Thymus (tissue), 11 donors: ENCODE measurements at regions not wholly inside any gene's neighbourhood (a gene's known extent, or its start where the extent isn't known, plus 50 kb on each side); places are given as distances from the start of the nearest gene placed in this dataset.

ENCODE experiments used
- DNase-seq, 9 donors: peaks; one replicate each; pipeline ENCODE4 v3.0.0-alpha.2; 2013; ENCODE audit warnings: low spot score in 9 of 9, low read depth in 6 of 9, missing footprints in 1 of 9
- H3K27ac ChIP-seq, 2 donors: one replicate each; pipeline ENCODE4 v1.5.1; 2013; ENCODE audit warnings: control low read depth in 1 of 2, low read depth in 1 of 2, low read length in 1 of 2, mild to moderate bottlenecking in 1 of 2, moderate library complexity in 1 of 2
- H3K27me3 ChIP-seq, 2 donors: one replicate each; pipeline ENCODE4 v1.5.1; 2013; ENCODE audit warnings: low read length in 1 of 2; ENCODE audit not compliant: control insufficient read depth in 2 of 2, insufficient read depth in 1 of 2
- H3K36me3 ChIP-seq, 2 donors: one replicate each; pipeline ENCODE4 v1.5.1; 2013; ENCODE audit warnings: low read length in 1 of 2, mild to moderate bottlenecking in 1 of 2, moderate library complexity in 1 of 2; ENCODE audit not compliant: control insufficient read depth in 2 of 2, insufficient read depth in 2 of 2
- H3K4me1 ChIP-seq, 2 donors: one replicate each; pipeline ENCODE4 v1.5.1; 2013; ENCODE audit warnings: low read length in 2 of 2; ENCODE audit not compliant: control insufficient read depth in 2 of 2, insufficient read depth in 2 of 2
- H3K4me3 ChIP-seq, 2 donors: one replicate each; pipeline ENCODE4 v1.5.1; 2013; ENCODE audit warnings: low read length in 2 of 2, control low read depth in 1 of 2, mild to moderate bottlenecking in 1 of 2
- H3K9me3 ChIP-seq, 2 donors: one replicate each; pipeline ENCODE4 v1.5.1; 2013; ENCODE audit warnings: low read length in 1 of 2, mild to moderate bottlenecking in 1 of 2; ENCODE audit not compliant: control insufficient read depth in 2 of 2, insufficient read depth in 1 of 2
- WGBS: extraction: QIAGEN DNeasy Blood & Tissue Kit; methylation state at CpG from one replicate; pipeline ENCODE4 v1.1.7; 2013; 5-methylcytosine and 5-hydroxymethylcytosine counted together
- donor health status: healthy.

- Histone ChIP-seq H3K4me1 (no peaks in the 10 kb centered on the region), H3K4me3 (no peak overlapping the region), H3K27me3 (no peaks in the 10 kb centered on the region), H3K36me3 (no peaks in the 10 kb centered on the region), H3K27ac (no peak overlapping the region), H3K9me3 (no peaks in the 10 kb centered on the region)
- no peak for DNase-seq
- 93% methylated on average over 6 of the region's 6 CpGs for WGBS
These were observed 185.5 kb upstream of the PITX2 start for GRCh38 chr4:110808351-110808878.

GRCh38 chr4:110815950-110816349 lies 193.1 kb upstream of the PITX2 start:
- Histone ChIP-seq H3K27me3 (no peaks in the 10 kb centered on the region), H3K36me3 (no peaks in the 10 kb centered on the region), H3K4me3 (no peak overlapping the region), H3K9me3 (no peaks in the 10 kb centered on the region), H3K4me1 (no peaks in the 10 kb centered on the region), H3K27ac (no peak overlapping the region)
- no peak for DNase-seq
- 95% methylated on average over 4 of the region's 4 CpGs for WGBS

GRCh38 chr4:110816367-110816766 lies 193.5 kb upstream of the PITX2 start:
- Histone ChIP-seq H3K27me3 (no peaks in the 10 kb centered on the region), H3K36me3 (no peaks in the 10 kb centered on the region), H3K27ac (no peak overlapping the region), H3K4me3 (no peak overlapping the region), H3K4me1 (no peaks in the 10 kb centered on the region), H3K9me3 (no peaks in the 10 kb centered on the region)
- 97% methylated on average over 1 of the region's 1 CpG for WGBS
- no peak for DNase-seq

DNA sequence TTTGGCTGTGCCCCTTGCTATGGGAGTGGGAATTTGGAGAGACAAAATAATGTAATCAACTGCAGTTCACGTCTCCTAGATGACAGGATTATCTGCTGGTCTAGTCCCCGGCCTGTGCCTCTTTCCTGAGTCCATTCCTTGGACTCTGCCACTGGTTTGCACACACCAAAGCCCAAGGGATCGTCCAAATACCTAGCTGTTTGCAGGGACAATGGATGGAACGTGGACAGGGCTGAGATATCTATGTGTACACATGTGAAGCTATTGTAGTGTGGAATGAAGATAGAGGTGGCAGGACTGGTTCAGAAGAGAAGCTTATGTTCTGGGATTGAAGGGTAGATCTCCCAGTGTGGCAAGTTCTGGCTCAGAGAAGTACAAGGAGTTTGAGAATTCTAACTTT lies 198.3 kb upstream of the PITX2 start:
- DNase-seq, result no peak
- Histone ChIP-seq H3K36me3 (no peaks in the 10 kb centered on the region), H3K4me1 (no peaks in the 10 kb centered on the region), H3K9me3 (no peaks in the 10 kb centered on the region), H3K27ac (no peak overlapping the region), H3K4me3 (no peak overlapping the region), H3K27me3 (no peaks in the 10 kb centered on the region)
- WGBS, result 77% methylated on average over 4 of the region's 4 CpGs

GRCh38 chr4:110823251-110823650 lies 200.4 kb upstream of the PITX2 start:
- no peak for DNase-seq
- WGBS, result 97% methylated on average over 3 of the region's 3 CpGs
- no peaks in the 10 kb centered on the region for H3K9me3 ChIP-seq
- H3K4me1 ChIP-seq, result no peaks in the 10 kb centered on the region
- H3K4me3 ChIP-seq, result no peak overlapping the region
- no peaks in the 10 kb centered on the region for H3K36me3 ChIP-seq
- no peak overlapping the region for H3K27ac ChIP-seq
- no peaks in the 10 kb centered on the region for H3K27me3 ChIP-seq

- Histone ChIP-seq H3K4me1 (no peaks in the 10 kb centered on the region), H3K27me3 (no peaks in the 10 kb centered on the region), H3K9me3 (no peaks in the 10 kb centered on the region), H3K4me3 (no peak overlapping the region), H3K36me3 (no peaks in the 10 kb centered on the region), H3K27ac (no peak overlapping the region)
- 96% methylated on average over 5 of the region's 5 CpGs for WGBS
- no peak for DNase-seq
These were observed 201.5 kb upstream of the PITX2 start for GRCh38 chr4:110824344-110824743.

GRCh38 chr4:110826656-110827055 lies 203.8 kb upstream of the PITX2 start:
- H3K36me3 ChIP-seq, result no peaks in the 10 kb centered on the region
- no peak for DNase-seq
- no peak overlapping the region for H3K4me3 ChIP-seq
- no peaks in the 10 kb centered on the region for H3K9me3 ChIP-seq
- no peaks in the 10 kb centered on the region for H3K27me3 ChIP-seq
- H3K27ac ChIP-seq, result no peak overlapping the region
- 91% methylated on average over 8 of the region's 8 CpGs for WGBS
- no peaks in the 10 kb centered on the region for H3K4me1 ChIP-seq

- Histone ChIP-seq H3K9me3 (no peaks in the 10 kb centered on the region), H3K27me3 (no peaks in the 10 kb centered on the region), H3K4me3 (no peak overlapping the region), H3K4me1 (no peaks in the 10 kb centered on the region), H3K36me3 (no peaks in the 10 kb centered on the region), H3K27ac (no peak overlapping the region)
- no peak for DNase-seq
- 79% methylated on average over 2 of the region's 2 CpGs for WGBS
These were observed 207.6 kb upstream of the PITX2 start for GRCh38 chr4:110830461-110830860.

DNA sequence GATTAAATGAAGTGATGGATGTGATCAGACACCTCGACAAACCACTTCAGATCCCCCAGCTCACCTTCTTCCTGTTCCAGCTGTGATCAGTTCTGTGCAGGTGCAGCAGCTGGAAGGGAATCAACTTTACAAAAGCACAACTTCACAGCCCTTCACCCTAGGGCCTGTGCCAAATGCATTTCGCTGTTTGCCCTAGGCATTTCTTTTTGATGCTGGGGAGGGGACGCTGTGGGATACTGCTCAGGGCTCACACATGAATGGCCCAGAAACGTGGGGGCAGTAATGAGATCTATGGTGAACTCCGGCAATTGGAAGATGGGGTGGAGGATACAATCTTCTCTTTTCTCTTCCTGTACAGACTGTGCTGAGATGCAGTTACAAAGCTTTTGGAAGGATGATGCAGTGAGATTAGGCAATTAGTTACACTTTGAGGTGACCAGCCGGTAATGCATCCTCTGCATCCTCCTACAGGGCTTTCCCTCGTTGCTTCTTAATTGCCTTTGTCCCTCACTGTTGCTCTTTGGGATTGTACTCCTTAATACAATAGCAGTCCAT lies 215.1 kb upstream of the PITX2 start:
- 59% methylated on average over 7 of the region's 7 CpGs for WGBS
- H3K9me3 ChIP-seq, result no peaks in the 10 kb centered on the region
- no peak overlapping the region for H3K4me3 ChIP-seq
- no peaks in the 10 kb centered on the region for H3K36me3 ChIP-seq
- H3K27me3 ChIP-seq, result no peaks in the 10 kb centered on the region
- no peak overlapping the region for H3K27ac ChIP-seq
- DNase-seq, result no peak
- no peaks in the 10 kb centered on the region for H3K4me1 ChIP-seq
